GM21737 (cell line): ENCODE measurements at regions not wholly inside any gene's neighbourhood (a gene's known extent, or its start where the extent isn't known, plus 50 kb on each side); places are given as distances from the start of the nearest gene placed in this dataset.
"Not testable (repeated sequence)": the region's sequence is repeated elsewhere in the genome, so short reads cannot be mapped to it uniquely, and the experiment has no call there.

Experiments used
- ATAC-seq: cut with Tn5 transposase; IDR thresholded peaks from one replicate; pipeline ENCODE4 v1.9.1; 2021; ENCODE audit warnings: mild to moderate bottlenecking, moderate library complexity; ENCODE audit not compliant: unreplicated experiment

DNA sequence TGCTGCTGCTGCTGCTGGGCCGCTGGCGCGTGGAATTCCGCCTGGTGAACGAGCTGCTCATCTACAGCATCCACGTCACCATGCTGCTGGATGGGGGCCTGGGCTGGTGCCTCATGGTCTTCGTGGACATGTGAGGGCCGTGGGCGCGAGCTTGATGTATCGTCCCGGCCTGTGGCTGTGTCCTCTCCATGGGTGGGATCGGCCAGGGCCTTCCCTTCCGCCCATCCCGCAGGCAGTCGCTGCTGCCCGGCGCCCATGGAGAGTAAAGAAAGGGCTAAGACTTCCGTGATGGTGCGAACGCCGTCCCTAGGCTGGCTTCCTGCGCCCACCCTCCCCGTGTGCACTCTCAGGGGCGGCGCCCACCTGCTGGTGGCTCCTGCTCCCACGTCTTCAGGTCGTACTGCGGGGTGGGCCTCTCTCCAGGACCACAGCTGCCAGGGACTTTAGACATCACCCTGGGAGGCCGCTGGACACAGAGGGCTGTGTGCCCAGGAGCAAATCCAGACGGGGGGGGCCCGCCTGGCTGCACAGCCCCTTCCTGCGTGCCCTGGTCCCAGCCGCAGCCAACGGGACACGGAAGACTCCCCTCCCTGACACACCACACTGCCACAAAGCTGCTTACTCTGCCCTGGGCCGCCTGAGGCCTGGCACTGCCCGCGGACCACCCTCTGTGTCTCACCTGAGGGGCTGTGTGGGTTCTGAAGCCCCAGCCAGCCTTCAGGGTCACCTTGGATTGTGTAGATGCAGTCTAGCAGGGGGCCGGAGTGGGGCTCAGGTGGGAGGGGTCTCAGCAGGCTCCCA is 167.5 kb downstream of the SEPTIN7 start:
- no peak for ATAC-seq

DNA sequence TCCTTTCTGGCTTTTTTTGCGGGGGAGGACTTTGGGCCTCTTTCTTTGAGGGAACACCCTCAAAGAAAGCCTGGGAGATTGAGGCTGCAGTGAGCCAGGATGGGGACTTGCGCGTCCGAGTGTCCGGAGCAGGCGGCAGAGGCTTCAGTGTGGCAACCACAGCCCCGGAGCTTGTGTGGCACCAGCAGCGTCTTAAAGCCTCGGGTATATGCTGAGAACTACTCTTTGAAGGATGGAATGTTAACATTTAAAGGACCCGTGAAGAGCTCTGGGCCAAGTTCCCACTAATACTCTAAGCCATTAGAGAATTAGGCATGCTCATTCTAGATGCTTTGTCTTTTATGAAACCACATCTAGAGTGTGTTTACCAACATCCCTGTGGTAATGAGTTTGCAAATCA is 168.2 kb downstream of the SEPTIN7 start:
- no peak for ATAC-seq

DNA sequence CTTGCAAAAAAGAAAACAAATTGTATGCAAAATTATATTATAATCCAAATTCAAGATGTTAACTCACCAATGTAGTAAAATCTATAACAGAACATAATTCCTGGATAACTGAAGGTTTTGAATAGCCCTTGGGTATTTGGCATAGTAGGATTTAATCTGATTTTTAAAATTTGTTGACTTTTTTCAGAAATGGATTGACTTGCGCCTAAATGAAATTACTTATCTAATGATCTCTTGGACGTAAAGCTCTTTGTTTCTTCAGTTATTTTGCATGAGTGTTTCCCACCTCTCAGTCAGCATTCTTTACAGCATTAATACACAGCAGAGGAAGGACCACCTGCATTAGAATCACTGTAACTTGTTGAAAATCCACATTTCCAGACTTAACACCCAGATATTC is 169.6 kb downstream of the SEPTIN7 start:
- ATAC-seq, result no peak

- ATAC-seq, result no peak
Measured at GRCh38 chr7:35971133-35971891, 170.5 kb downstream of the SEPTIN7 start.

GRCh38 chr7:35975851-35976454 is 175.1 kb downstream of the SEPTIN7 start:
- ATAC-seq, result no peak

GRCh38 chr7:35978816-35979640 is 174.0 kb upstream of the EEPD1 start:
- not testable (repeated sequence) for ATAC-seq

- no peak for ATAC-seq
Measured at GRCh38 chr7:35982600-35982999, 170.5 kb upstream of the EEPD1 start.

DNA sequence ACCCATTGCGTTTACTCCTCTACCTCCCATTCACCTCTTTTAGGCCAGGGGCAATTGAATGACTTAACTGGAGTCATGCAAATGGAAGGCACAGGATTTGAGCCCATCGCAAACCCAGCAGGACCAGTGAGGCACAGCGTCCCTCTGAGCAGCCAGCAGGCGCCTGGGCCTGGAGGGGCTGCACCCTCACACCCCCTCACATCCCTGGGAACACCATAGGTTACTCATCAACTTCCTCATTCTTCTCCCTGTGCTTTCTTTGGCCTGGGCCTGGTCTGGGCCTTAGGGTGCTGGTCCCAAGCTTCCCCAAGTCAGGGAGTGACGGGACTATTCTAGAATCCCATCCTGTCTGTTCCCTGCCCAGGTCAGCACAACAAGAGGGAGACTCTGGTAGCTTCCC is 169.4 kb upstream of the EEPD1 start:
- no peak for ATAC-seq

DNA sequence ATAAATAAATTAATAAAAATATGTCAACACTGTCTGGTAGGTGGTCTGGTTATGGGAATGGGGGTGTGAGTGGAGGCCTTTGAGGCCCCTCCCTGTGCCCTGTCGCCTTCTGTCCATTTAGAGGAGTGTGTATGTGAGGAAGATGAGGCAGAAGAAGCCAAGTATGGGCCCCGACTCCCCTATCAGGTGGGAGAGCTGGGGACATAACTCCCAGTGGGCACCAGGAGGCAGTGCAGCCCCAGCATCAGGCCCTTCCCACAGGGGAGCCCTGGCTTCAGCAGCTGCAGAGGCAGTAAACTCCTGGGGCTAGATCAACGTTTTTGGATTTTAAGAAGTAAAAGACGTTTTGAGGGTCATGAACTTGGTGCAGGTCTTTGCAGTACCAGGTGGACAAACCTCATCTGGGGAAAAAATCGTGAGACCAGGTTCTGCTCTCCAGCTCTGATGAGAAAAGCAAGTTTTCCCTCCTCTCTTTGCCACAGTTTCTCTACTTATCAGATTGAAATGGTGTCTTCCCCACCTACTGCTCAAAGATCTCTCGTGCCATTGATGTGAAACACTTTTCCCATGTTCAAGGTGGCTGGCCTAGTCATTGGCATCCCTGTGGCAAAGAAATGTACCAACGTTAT is 167.8 kb upstream of the EEPD1 start:
- ATAC-seq, result no peak

- ATAC-seq, result no peak
Measured at GRCh38 chr7:35987016-35987415, 166.0 kb upstream of the EEPD1 start.

DNA sequence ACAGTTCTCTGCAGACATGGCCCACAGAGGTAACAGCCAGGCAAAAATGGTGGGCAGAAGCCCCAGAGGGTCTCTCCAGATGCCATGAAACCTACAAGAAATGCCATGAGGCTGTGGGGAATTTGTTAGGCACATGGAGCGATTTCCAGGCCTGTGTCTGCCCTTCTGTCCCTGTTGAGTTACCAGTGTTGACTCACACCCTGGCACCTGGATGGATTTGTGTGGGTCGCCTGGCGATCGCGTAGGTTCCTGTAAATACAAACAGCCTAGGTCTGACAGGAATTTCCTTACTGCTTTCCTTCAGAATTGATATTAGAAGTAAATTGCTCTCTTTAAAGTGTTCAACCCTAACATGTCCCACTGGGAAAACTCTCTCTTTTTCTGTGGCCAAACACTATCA is 164.9 kb upstream of the EEPD1 start:
- no peak for ATAC-seq

- ATAC-seq, result no peak
Measured at GRCh38 chr7:35988818-35989217, 164.2 kb upstream of the EEPD1 start.

DNA sequence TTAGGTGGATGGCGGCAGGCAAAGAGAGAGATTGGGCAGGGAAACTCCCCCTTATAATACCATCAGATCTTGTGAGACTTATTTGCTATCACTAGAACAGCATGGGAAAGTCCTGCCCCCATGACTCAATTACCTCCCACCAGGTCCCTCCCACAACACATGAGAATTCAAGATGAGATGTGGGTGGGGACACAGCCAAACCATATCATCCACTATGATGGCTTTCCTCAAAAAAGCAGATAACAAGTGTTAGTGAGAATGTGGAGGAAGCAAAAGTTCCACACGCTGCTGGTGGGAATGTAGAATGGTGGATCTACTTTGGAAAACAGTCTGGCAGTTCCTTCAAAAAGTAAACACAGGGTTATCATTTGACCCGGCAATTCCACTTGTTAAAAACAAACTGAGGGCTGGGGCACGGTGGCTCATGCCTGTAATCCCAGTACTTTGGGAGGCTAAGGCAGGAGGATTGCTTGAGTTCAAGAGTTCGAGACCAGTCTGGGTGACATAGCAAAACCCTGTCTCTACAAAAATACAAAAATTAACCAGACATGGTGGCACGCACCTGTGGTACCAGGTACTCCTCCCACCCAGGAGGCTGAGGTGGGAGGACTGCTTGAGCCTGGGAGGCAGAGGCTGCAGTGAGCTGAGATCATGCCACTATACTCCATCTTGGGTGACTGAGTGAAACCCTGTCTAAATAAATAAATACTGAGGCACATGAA is 161.4 kb upstream of the EEPD1 start:
- ATAC-seq, result no peak

DNA sequence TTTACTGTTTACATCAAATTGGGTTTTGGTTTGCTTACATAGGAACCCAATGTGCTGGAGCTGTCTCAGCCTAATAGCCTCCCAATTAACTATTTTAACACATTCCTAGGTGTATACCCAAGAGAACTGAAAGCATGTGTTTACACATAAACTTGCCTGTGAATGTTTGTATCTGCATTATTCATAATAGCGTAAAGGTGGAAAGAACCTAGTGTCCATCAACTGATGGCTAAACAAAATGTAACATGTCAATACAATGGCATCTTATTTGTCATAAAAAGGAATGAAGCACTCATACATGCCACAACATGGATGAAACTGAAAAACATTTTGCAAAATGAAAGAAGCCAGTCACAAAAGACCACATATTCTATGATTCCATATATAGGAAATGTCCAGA is 160.6 kb upstream of the EEPD1 start:
- no peak for ATAC-seq

DNA sequence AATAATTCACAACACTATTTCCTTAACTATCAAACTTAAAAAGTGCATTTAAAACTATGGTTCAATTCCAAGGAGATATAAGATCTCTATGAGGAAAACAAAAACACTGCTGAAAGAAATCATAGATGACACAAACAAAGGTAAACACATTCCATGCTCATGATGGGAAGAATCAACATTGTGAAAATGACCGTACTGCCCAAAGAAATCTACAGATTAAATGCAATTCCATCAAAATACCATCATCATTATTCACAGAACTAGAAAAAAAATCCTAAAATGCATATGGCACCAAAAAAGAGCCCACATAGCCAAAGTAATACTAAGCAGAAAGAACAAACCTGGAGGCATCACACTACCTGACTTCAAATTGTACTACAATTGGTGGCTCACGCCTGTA is 159.9 kb upstream of the EEPD1 start:
- no peak for ATAC-seq

DNA sequence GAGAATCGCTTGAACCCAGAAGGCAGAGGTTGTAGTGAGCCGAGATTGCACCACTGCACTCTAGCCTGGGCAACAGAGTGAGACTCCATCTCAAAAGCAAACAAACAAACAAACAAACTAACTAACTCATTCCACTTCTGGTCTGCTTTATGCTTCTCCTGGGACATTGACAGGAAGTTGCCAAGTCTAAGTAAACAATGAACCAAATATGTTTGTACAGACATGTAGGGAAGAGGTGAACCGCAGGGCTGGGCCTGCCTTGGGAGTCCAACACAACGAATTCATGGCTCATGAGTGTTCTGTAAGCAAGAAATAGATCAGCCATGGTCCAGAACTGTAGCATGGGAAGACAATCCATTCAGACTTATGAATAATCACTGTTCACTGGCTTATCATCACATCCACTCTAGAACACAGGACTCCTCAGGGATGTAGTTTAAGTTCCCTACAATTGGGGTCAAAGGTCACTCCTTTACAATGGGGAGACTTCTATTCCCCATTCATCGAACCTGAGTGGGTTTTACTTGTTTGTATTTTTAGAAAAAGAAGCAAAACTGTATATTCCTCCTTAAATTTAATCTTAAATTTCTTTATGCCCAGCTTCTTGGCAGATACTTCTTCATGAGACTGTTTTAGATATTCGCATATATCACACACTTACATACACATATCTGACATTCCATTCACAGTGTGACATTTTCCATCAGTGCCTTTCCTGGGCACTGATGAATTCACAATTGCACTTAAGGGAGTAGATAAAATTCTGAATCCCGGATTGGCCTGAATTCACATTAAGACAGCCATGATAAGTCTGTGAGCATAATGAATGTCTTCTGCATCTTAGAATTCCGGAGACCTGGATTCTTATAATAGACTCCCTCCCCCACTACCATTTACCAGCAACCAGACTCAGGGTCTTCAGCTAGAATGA is 159.1 kb upstream of the EEPD1 start:
- no peak for ATAC-seq

GRCh38 chr7:35995334-35995733 is 157.7 kb upstream of the EEPD1 start:
- ATAC-seq, result no peak

DNA sequence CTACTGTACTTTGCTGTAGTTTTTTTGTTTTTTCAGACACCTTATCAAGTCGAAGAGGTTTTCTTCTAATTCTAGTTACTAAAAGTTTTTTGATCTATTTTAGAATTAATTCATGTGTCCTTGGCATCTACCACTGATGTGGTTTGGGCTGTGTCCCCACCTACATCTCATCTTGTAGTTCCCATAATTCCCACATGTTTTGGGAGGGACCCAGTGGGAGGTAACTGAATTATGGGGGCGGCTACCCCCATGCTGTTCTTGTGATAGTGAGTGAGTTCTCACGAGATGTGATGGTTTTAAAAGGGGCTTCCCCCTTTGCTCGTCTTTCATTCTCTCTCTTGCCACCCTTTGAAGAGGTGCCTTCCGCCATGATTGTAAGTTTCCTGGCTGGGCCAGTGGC is 154.6 kb upstream of the EEPD1 start:
- no peak for ATAC-seq

DNA sequence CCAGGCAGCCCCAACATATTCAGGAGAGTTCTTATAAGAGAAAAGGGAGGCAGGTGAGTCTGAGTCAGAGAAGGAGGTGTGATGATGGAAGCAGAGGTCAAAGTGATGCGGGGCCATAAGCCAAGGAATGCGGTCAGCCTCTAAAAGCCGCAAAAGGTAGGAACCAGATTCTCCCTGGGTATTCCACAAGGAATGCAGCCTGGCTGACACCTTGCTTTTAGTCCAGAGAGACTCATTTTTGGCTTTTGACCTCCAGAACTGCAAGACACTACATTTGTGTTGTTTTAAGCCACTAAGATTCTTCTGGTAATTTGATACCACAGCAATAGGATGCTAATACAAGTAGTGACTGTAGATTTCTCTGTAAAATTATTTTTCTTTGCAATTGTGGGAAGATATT is 151.5 kb upstream of the EEPD1 start:
- no peak for ATAC-seq
